HG03060 (cell line): ENCODE measurements at regions not wholly inside any gene's neighbourhood (a gene's known extent, or its start where the extent isn't known, plus 50 kb on each side); places are given as distances from the start of the nearest gene placed in this dataset.

Source experiments
- ATAC-seq: cut with Tn5 transposase; IDR thresholded peaks from one replicate; pipeline ENCODE4 v1.9.1; 2021; ENCODE audit warnings: low read depth, moderate number of reproducible peaks; ENCODE audit not compliant: unreplicated experiment

GRCh38 chr3:151935446-151935845 lies 62.0 kb downstream of the SUCNR1 start:
- no peak for ATAC-seq

GRCh38 chr3:151940481-151940880 lies 67.0 kb downstream of the SUCNR1 start:
- no peak for ATAC-seq

DNA sequence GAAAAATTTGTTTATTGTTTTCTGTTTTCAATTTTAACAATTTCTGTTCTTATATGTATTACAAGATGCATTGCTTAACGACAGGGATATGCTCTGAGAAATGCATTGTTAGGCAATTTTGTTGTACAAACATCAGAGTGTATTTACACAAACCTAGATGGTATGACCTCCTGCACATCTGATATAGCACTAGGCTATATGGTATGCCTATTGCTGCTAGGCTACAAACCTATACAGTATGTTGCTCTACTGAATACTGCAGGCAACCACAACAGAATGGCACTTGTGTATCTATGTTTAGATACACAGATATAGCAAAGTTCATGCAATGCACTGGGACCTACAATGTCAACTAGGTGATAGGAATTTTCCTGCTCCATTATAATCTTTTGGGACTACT lies 70.1 kb downstream of the SUCNR1 start:
- ATAC-seq: no peak

- ATAC-seq: no peak
Observed at GRCh38 chr3:151944356-151944755, 70.9 kb downstream of the SUCNR1 start.

GRCh38 chr3:151946606-151947005 lies 73.2 kb downstream of the SUCNR1 start:
- no peak for ATAC-seq

DNA sequence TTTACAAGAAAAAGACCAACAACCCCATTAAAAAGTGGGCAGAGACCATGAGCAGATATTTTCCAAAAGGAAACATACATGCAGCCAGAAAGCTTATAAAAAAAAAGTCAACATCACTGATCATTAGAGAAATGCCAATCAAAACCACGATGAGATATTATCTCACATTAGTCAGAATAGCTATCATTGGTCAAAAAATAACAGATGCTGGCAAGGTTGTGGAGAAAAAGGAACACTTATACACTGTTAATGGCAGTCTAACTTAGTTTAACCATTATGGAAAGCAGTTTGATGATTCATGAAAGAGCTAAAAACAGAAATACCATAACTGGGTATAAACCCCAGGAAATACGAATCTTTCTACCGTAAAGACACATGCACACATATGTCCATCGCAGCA lies 76.3 kb downstream of the SUCNR1 start:
- no peak for ATAC-seq

GRCh38 chr3:151955356-151955755 lies 81.9 kb downstream of the SUCNR1 start:
- no peak for ATAC-seq

GRCh38 chr3:151960961-151961580 lies 87.6 kb downstream of the SUCNR1 start:
- ATAC-seq: no peak

GRCh38 chr3:151962352-151962751 lies 88.9 kb downstream of the SUCNR1 start:
- no peak for ATAC-seq

DNA sequence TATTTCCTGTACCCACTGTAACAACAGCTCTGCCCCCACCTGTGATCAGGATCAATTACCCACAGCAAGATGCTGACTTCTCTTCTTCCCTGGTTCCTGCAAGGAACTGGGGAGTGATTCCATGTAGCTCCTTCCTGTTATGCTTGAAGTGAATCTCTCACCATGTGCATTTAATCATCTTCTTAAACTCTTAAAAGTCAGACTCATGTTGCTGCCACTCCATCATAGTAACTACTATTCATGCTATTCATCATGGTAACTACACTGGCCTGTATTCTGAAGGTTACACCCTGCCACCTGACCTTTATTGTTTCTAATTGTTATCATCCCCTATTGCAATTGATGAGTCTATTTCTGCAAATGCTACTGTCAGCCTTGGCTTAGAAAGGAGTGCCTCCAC lies 89.5 kb downstream of the SUCNR1 start:
- no peak for ATAC-seq

DNA sequence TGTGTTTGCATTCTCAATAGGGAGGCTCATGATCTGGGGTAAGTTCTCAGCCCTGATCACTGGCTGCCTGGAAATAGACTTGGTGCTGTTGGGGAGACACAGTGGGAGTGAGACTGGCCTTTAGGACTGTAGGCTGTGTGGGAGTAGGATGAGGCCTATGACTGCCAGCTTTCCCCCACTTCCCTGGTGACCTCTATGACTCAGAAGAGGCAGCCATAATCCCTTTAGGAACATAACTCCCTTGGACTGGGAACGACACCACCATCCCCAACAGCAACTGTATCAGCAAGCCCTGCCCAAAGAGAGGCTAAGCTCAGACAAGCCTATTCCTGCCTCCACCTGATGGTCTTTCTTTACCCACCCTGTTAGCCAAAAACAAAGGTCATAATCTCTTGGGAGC lies 91.3 kb downstream of the SUCNR1 start:
- ATAC-seq: no peak

DNA sequence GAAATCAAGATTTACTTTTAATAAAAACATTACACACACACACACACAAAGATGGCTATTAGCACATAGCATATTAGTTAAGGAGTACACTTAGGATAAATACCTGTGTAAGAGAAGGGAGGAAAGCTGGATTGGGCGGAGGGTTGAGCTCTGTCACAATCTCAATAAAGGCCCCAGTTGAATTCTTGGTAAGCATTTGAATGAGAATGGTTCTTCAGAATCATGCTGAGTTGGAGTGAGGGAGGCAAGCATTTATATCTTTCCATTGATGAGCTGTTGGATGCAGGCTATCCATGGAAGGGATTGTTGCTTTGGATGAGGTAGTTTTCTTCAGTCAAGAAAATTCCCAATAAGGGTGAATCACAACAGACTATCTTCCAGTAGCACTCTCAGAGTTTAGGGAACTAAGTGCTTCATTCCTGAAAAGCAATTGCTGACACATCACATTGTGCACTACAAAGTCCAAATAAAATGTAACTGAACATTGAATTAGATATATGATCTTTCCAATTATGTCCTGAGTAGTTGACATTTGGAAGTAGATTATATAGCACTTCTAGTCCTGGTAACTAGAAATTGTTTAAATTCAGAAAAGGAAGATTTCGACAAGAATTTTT lies 95.7 kb downstream of the SUCNR1 start:
- ATAC-seq: no peak

- ATAC-seq: no peak
Observed at GRCh38 chr3:151971814-151972579, 98.6 kb downstream of the SUCNR1 start.

DNA sequence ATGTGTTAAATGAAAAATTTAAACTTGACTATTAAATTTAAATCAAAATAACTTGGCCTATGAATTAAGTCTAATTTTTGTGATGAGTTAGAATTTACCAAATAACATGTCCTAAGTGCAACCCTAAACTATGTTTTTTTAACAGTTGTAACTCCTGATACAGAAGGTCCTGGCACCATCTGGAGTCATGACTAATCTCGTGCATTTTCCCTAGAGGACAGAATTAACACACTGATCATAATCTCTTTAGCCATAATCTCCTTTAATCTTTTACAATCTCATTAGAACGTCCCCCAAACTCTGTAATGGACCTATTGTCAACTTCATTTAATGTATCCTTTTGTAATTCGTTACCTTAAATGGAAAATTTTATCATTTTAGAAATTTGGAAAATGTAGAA lies 100.6 kb downstream of the SUCNR1 start:
- ATAC-seq: no peak

GRCh38 chr3:151976211-151977050 lies 103.0 kb downstream of the SUCNR1 start:
- no peak for ATAC-seq

GRCh38 chr3:151979906-151980305 lies 106.5 kb downstream of the SUCNR1 start:
- ATAC-seq: no peak

- no peak for ATAC-seq
Observed at GRCh38 chr3:151983538-151983937, 110.1 kb downstream of the SUCNR1 start.

GRCh38 chr3:151985787-151986430 lies 112.5 kb downstream of the SUCNR1 start:
- ATAC-seq: no peak

- ATAC-seq: no peak
Observed at GRCh38 chr3:151987893-151988292, 114.5 kb downstream of the SUCNR1 start.

- ATAC-seq: no peak
Observed at GRCh38 chr3:151989621-151990020, 116.2 kb downstream of the SUCNR1 start.
